ENCODE measurements at regions not wholly inside any gene's neighbourhood (a gene's known extent, or its start where the extent isn't known, plus 50 kb on each side); places are given as distances from the start of the nearest gene placed in this dataset.

DNA sequence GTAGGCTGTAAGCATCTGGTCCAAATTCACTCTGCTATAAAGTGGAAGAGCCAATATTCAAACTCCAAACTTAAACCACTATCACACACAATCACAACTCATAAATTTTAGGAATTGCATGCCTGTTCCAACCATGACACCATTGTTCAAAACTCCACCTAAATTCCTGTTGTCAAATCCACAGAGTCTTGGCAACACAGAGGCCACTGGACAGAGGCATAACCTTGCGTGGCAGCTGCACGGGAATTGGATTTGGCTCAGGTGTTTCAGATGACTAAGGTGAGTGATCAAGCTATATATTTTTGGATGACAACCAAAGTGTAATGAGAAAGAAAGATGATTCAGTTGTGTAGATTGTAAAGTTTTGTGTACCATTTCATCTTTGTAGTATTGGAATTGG is 422.7 kb upstream of the TNP1 start:
- no peak for DNase-seq
- peaks cover 32% of the 10 kb centered on the region for H3K4me1 Mint-ChIP-seq
- TF ChIP-seq, protein P1, sequence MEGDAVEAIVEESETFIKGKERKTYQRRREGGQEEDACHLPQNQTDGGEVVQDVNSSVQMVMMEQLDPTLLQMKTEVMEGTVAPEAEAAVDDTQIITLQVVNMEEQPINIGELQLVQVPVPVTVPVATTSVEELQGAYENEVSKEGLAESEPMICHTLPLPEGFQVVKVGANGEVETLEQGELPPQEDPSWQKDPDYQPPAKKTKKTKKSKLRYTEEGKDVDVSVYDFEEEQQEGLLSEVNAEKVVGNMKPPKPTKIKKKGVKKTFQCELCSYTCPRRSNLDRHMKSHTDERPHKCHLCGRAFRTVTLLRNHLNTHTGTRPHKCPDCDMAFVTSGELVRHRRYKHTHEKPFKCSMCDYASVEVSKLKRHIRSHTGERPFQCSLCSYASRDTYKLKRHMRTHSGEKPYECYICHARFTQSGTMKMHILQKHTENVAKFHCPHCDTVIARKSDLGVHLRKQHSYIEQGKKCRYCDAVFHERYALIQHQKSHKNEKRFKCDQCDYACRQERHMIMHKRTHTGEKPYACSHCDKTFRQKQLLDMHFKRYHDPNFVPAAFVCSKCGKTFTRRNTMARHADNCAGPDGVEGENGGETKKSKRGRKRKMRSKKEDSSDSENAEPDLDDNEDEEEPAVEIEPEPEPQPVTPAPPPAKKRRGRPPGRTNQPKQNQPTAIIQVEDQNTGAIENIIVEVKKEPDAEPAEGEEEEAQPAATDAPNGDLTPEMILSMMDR (IDR thresholded peaks at IDR 0.05) = no peak
- H3K9me3 Mint-ChIP-seq = peaks cover 22% of the 10 kb centered on the region
- no peak overlapping the region for H3K4me3 Mint-ChIP-seq
- H3K36me3 Mint-ChIP-seq (ENCODE audit: low read depth) = peaks cover 5% of the 10 kb centered on the region
- H3K27me3 Mint-ChIP-seq (ENCODE audit: low read depth, poor library complexity) = peaks cover 13% of the 10 kb centered on the region
- no peak overlapping the region for H3K27ac Mint-ChIP-seq

DNA sequence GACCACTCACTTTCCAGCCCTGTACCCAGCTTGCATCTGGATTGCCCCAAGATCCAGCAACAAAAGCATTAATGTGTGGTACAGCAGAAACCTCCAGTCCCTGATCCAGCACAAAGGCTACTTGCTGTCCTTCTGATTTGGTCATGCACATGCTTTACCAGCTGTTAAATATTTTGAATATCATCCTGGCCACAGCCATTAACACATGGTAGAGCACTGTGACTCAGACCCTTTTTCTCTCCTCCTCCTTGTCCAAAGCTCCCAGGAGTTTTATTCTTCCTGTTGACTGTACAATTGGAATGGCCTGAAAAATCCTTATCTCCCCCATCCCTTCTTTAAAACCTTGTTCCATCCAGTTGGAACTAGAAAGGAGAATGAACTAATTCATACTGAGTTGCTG is 419.7 kb upstream of the TNP1 start:
- TF ChIP-seq, protein P1 (IDR thresholded peaks at IDR 0.05) = no peak
- H3K27ac Mint-ChIP-seq = no peak overlapping the region
- H3K4me3 Mint-ChIP-seq = no peak overlapping the region
- H3K36me3 Mint-ChIP-seq (ENCODE audit: low read depth) = no peaks in the 10 kb centered on the region
- no peaks in the 10 kb centered on the region for H3K9me3 Mint-ChIP-seq
- H3K4me1 Mint-ChIP-seq = peaks cover 43% of the 10 kb centered on the region
- peaks cover 13% of the 10 kb centered on the region for H3K27me3 Mint-ChIP-seq (ENCODE audit: low read depth, poor library complexity)
- DNase-seq = no peak

DNA sequence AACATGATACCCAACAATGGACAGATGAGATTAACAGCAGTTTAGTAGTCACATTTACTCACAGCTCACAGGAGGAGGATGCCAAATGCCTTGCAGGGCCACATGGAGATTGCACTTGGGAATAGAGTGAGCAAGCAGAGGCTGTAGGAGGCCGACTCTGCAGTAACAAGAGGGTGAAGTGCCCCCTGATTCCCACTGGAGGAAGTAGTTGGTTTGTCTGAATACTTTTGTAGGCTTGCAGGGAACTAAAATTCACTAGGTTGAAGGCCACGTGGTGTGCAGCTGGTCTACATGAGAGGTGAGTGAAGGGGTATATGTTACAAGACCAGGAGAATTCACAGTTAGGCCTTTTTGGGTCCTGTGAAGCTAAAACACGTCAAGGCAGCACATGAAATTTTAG is 419.3 kb upstream of the TNP1 start:
- no peaks in the 10 kb centered on the region for H3K36me3 Mint-ChIP-seq (ENCODE audit: low read depth)
- no peak overlapping the region for H3K4me3 Mint-ChIP-seq
- peaks cover 45% of the 10 kb centered on the region for H3K4me1 Mint-ChIP-seq
- H3K27ac Mint-ChIP-seq = no peak overlapping the region
- peaks cover 13% of the 10 kb centered on the region for H3K27me3 Mint-ChIP-seq (ENCODE audit: low read depth, poor library complexity)
- no peaks in the 10 kb centered on the region for H3K9me3 Mint-ChIP-seq
- no peak for DNase-seq
- TF ChIP-seq, protein P1 (IDR thresholded peaks at IDR 0.05) = no peak

DNA sequence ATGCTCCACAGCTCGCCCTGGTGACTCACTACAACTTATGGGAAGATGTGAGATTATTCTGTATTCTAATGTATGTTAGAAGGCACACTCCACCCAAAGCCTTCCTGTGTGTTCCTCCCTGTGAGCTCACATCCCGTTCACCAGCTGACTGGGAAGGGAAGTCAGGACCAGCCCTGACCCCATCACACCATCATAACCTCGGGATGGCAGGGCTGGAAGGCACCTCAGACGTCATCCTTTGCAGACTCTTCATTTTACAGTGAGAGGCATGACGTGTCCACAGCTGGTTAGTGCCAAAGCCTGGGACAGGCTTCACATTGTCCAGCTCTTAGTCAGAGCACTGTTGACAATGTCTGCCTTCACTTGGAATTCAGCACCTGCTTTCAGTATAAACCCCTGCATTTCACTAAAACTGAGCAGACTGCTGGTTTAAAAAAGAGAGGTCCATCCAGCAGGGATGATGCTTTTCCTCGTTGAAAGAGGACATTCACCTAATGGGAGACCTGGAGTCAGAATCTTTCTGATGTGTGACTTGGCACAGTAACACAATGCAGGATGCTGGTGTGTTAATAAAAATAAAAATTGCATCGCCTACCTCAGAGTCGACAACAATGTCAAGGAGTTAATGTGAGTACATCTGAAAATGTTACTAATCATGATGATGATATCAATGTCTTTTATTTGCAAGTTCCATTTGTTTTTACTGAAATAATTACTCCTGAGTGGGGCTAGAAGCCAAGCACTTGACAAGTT is 418.0 kb upstream of the TNP1 start:
- no peak overlapping the region for H3K4me3 Mint-ChIP-seq
- H3K36me3 Mint-ChIP-seq (ENCODE audit: low read depth) = no peaks in the 10 kb centered on the region
- H3K9me3 Mint-ChIP-seq = no peaks in the 10 kb centered on the region
- TF ChIP-seq, protein P1 (IDR thresholded peaks at IDR 0.05) = no peak
- peak overlapping the region; percentile 72 for H3K27ac Mint-ChIP-seq
- peaks cover 44% of the 10 kb centered on the region for H3K4me1 Mint-ChIP-seq
- no peak for DNase-seq
- H3K27me3 Mint-ChIP-seq (ENCODE audit: low read depth, poor library complexity) = peaks cover 9% of the 10 kb centered on the region

DNA sequence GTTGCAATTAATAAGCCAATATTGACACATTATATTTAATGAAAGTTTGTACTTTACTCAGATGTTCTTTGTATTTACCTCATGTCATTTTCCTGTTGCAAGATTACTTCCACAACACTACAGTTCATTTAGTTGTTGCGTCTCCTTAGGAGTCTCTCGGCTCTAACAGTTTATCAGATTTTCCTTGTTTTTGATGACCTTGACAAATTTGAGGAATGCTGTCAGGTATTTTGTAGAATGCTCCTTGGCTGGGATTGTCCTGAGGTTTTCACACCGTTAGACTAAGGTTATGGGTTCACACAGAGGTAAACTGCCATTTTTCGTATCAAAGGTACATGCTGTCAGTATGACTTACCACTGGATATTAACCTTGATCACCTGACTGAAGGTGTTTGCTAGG is 416.6 kb upstream of the TNP1 start:
- TF ChIP-seq, protein P1 (IDR thresholded peaks at IDR 0.05) = no peak
- no peak overlapping the region for H3K27ac Mint-ChIP-seq
- H3K36me3 Mint-ChIP-seq (ENCODE audit: low read depth) = no peaks in the 10 kb centered on the region
- H3K4me3 Mint-ChIP-seq = no peak overlapping the region
- DNase-seq = no peak
- H3K4me1 Mint-ChIP-seq = peaks cover 58% of the 10 kb centered on the region
- H3K9me3 Mint-ChIP-seq = no peaks in the 10 kb centered on the region
- H3K27me3 Mint-ChIP-seq (ENCODE audit: low read depth, poor library complexity) = peaks cover 7% of the 10 kb centered on the region

DNA sequence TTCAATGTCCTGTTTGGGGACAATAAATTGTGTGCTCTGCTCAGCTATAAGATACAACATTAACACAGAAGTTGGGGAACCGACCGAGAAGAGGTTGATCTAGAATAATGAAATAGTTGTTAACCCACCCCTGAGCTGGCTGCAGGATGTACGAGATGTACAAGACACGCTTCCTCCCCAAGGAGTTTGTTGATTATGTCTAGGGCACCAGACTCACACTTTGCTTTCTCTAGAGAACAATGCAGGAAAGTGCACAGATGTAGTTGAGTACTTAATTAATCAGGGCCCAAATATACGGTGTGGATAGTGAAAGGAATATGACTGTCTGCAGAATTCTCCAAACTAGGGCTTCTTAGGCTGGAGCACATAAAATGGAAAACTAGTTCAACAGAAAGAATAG is 415.2 kb upstream of the TNP1 start:
- Mint-ChIP-seq H3K9me3 (no peaks in the 10 kb centered on the region), H3K27ac (no peak overlapping the region), H3K4me1 (peaks cover 69% of the 10 kb centered on the region), H3K36me3 (ENCODE audit: low read depth) (no peaks in the 10 kb centered on the region), H3K4me3 (no peak overlapping the region), H3K27me3 (ENCODE audit: low read depth, poor library complexity) (peaks cover 7% of the 10 kb centered on the region)
- TF ChIP-seq, protein P1 (IDR thresholded peaks at IDR 0.05) = no peak
- no peak for DNase-seq

All from nephron progenitor cell (in vitro differentiated cells).